ENCODE measurements at regions not wholly inside any gene's neighbourhood (a gene's known extent, or its start where the extent isn't known, plus 50 kb on each side); places are given as distances from the start of the nearest gene placed in this dataset.

GRCh38 chr21:36249576-36250422 is 70.2 kb upstream of the MORC3 start:
- Histone ChIP-seq H3K18ac (ENCODE audit: extremely low read depth, low read length) (peak overlapping the region; percentile 15), H3K23me2 (ENCODE audit: low read depth, low read length) (no peaks in the 10 kb centered on the region), H2BK12ac (ENCODE audit: low read depth, low read length) (no peak overlapping the region), H3K79me2 (ENCODE audit: control insufficient read depth in 1 of 2, insufficient read depth in 2 of 2, low read length in 2 of 2) (no peaks in the 10 kb centered on the region), H3K27me3 (replicated peaks in 1 of 4; ENCODE audit: control insufficient read depth in 3 of 4, extremely low read depth in 1 of 4, insufficient read depth in 3 of 4, low read length in 3 of 4) (no peaks in the 10 kb centered on the region), H3K56ac (replicated peaks; ENCODE audit: insufficient read length, low read depth, low read length) (no peak overlapping the region), H3K4me3 (ENCODE audit: extremely low read depth in 1 of 4, insufficient read depth in 2 of 4, low read depth in 3 of 4, low read length in 4 of 4) (no peak overlapping the region), H3K23ac (ENCODE audit: insufficient read length) (no peak overlapping the region), H2BK5ac (ENCODE audit: low read depth, low read length) (peak overlapping the region; percentile 84; the same call in 1 of the 2 replicates), H4K8ac (ENCODE audit: extremely low read depth, insufficient read depth, low read length) (no peak overlapping the region), H2BK15ac (ENCODE audit: low read length) (peak overlapping the region; percentile 46; the same call in 1 of the 2 replicates), H3K4me1 (replicated peaks in 1 of 4; ENCODE audit: control insufficient read depth in 3 of 4, insufficient read depth in 4 of 4, low read length in 3 of 4) (peaks cover 7 to 17% (median 13%) of the 10 kb centered on the region in 4 experiments), H3K27ac (ENCODE audit: low read depth, low read length) (no peak overlapping the region; the same call in 1 of the 2 replicates), H3K14ac (ENCODE audit: insufficient read length) (no peak overlapping the region), H4K5ac (ENCODE audit: insufficient read length, low read depth, low read length) (no peak overlapping the region), H3K4ac (replicated peaks; ENCODE audit: insufficient read length, low read depth, low read length) (no peak overlapping the region), H3K79me1 (ENCODE audit: low read depth, low read length) (no peaks in the 10 kb centered on the region), H3K36me3 (ENCODE audit: control insufficient read depth in 2 of 4, insufficient read depth in 4 of 4, low read length in 3 of 4) (0 out of 8 replicates have a peak, but pooled peaks cover 0 to 2% (median 0%) of the 10 kb centered on the region in 4 experiments), H2BK120ac (replicated peaks; ENCODE audit: low read depth, low read length) (no peak overlapping the region), H2BK20ac (ENCODE audit: low read length) (no peak overlapping the region), H4K91ac (replicated peaks; ENCODE audit: insufficient read length, low read length) (peak overlapping the region; percentile 5), H2AFZ (ENCODE audit: low read length) (no peak overlapping the region), H2AK5ac (ENCODE audit: low read depth, low read length) (no peak overlapping the region), H4K20me1 (replicated peaks in 1 of 2; ENCODE audit: control insufficient read depth in 1 of 2, insufficient read depth in 2 of 2, low read length in 2 of 2) (no peaks in the 10 kb centered on the region), H3K4me2 (ENCODE audit: insufficient read depth in 1 of 2, low read depth in 2 of 2, low read length in 2 of 2) (no peak overlapping the region), H3K9me3 (ENCODE audit: insufficient read depth in 2 of 2, low read depth in 1 of 2, low read length in 1 of 2) (no peaks in the 10 kb centered on the region), H3K9ac (replicated peaks in 1 of 4; ENCODE audit: extremely low read depth in 1 of 4, low read depth in 3 of 4, low read length in 3 of 4) (no peak overlapping the region)
- ChIA-PET POLR2A (ENCODE audit: partially characterized antibody) (interaction anchor here (0.6 to 1.3 kb wide), 4 partner anchors 9 to 1008 kb away, joined by 3 read pairs; partner anchors contain the start of gene MORC3), CTCF (ENCODE audit: partially characterized antibody) (interaction anchor here (0.6 to 6.0 kb wide), 6 partner anchors 12 to 56 kb away, joined by 3 to 54 read pairs (median 3); no protein-coding TSS in a partner anchor)
- WGBS, 2 experiments (ENCODE audit: extremely low coverage in 1 of 2, insufficient coverage in 1 of 2, insufficient read length in 1 of 2, insufficient replicate concordance in 2 of 2, low coverage in 1 of 2, low lambda C conversion rate in 2 of 2, missing lambda C conversion rate in 1 of 2), result 91% methylated on average over 20 of the region's 20 CpGs; no CpG with 5 or more reads in 1 of the 2 experiments
- FAIRE-seq (no peak), DNase-seq (ENCODE audit: low read depth in 1 of 2, low spot score in 2 of 2) (no peak)
- TF ChIP-seq TAF1 (IDR thresholded peaks at IDR 0.05; ENCODE audit: low read depth, low read length) (no peak), EGR1 (IDR thresholded peaks at IDR 0.05; ENCODE audit: borderline replicate concordance, low read depth, low read length) (no peak), TAF7 (optimal IDR thresholded peaks at IDR 0.05; ENCODE audit: borderline replicate concordance, low read depth, low read length) (no peak), ZNF274 (IDR thresholded peaks at IDR 0.05; ENCODE audit: borderline replicate concordance, extremely low read depth, low read length) (no peak), TBP (IDR thresholded peaks at IDR 0.05; ENCODE audit: low read depth, low read length) (no peak), SUZ12 (IDR thresholded peaks at IDR 0.05; ENCODE audit: low read length) (no peak), POLR2A (IDR thresholded peaks at IDR 0.05; ENCODE audit: control extremely low read depth in 1 of 2, low read depth in 2 of 2, low read length in 2 of 2) (no peak), ASH2L (IDR thresholded peaks at IDR 0.05; ENCODE audit: low read length) (no peak), CEBPB (IDR thresholded peaks at IDR 0.05; ENCODE audit: low read depth, low read length) (no peak), RXRA (IDR thresholded peaks at IDR 0.05; ENCODE audit: insufficient read depth, low read depth, low read length) (no peak), MAX (IDR thresholded peaks at IDR 0.05) (no peak), TEAD4 (IDR thresholded peaks at IDR 0.05; ENCODE audit: low read depth, low read length) (no peak), KDM5A (IDR thresholded peaks at IDR 0.05; ENCODE audit: low read length) (no peak), CREB1 (IDR thresholded peaks at IDR 0.05) (no peak)

Measured in H1 (cell line).